ENCODE measurements at regions not wholly inside any gene's neighbourhood (a gene's known extent, or its start where the extent isn't known, plus 50 kb on each side); places are given as distances from the start of the nearest gene placed in this dataset.

GRCh38 chr20:12375967-12376366, 458.3 kb downstream of the BTBD3 start:
- H3K27me3 ChIP-seq (ENCODE audit: control insufficient read depth, insufficient read depth, low read length), result no peaks in the 10 kb centered on the region
- no peak overlapping the region for H3K4me3 ChIP-seq (ENCODE audit: low read depth, low read length)
- TF ChIP-seq CTCF (IDR thresholded peaks at IDR 0.05; ENCODE audit: insufficient read depth, low read length, poor library complexity, severe bottlenecking), result no peak

GRCh38 chr20:12383821-12384220, 466.1 kb downstream of the BTBD3 start:
- no peak overlapping the region for H3K4me3 ChIP-seq (ENCODE audit: low read depth, low read length)

More at GRCh38 chr20:12375967-12376366, 458.3 kb downstream of the BTBD3 start:
- H3K36me3 ChIP-seq (ENCODE audit: control insufficient read depth, insufficient read depth, low read length), result no peaks in the 10 kb centered on the region
- DNase-seq (ENCODE audit: low read depth), result no peak

GRCh38 chr20:12386821-12387220, 469.1 kb downstream of the BTBD3 start:
- DNase-seq (ENCODE audit: low read depth), result no peak
- H3K27me3 ChIP-seq (ENCODE audit: control insufficient read depth, insufficient read depth, low read length), result no peaks in the 10 kb centered on the region
- H3K4me3 ChIP-seq (ENCODE audit: low read depth, low read length), result no peak overlapping the region
- no peaks in the 10 kb centered on the region for H3K36me3 ChIP-seq (ENCODE audit: control insufficient read depth, insufficient read depth, low read length)
- TF ChIP-seq CTCF (IDR thresholded peaks at IDR 0.05; ENCODE audit: insufficient read depth, low read length, poor library complexity, severe bottlenecking), result no peak

More at GRCh38 chr20:12383821-12384220, 466.1 kb downstream of the BTBD3 start:
- no peak for TF ChIP-seq CTCF (IDR thresholded peaks at IDR 0.05; ENCODE audit: insufficient read depth, low read length, poor library complexity, severe bottlenecking)
- no peak for DNase-seq (ENCODE audit: low read depth)
- Histone ChIP-seq H3K36me3 (ENCODE audit: control insufficient read depth, insufficient read depth, low read length) (no peaks in the 10 kb centered on the region), H3K27me3 (ENCODE audit: control insufficient read depth, insufficient read depth, low read length) (no peaks in the 10 kb centered on the region)

GRCh38 chr20:12391099-12391498, 473.4 kb downstream of the BTBD3 start:
- Histone ChIP-seq H3K36me3 (ENCODE audit: control insufficient read depth, insufficient read depth, low read length) (no peaks in the 10 kb centered on the region), H3K27me3 (ENCODE audit: control insufficient read depth, insufficient read depth, low read length) (no peaks in the 10 kb centered on the region), H3K4me3 (ENCODE audit: low read depth, low read length) (no peak overlapping the region)
- TF ChIP-seq CTCF (IDR thresholded peaks at IDR 0.05; ENCODE audit: insufficient read depth, low read length, poor library complexity, severe bottlenecking), result no peak
- no peak for DNase-seq (ENCODE audit: low read depth)

GRCh38 chr20:12394786-12395185, 477.1 kb downstream of the BTBD3 start:
- peak; percentile 56 for DNase-seq (ENCODE audit: low read depth)
- H3K27me3 ChIP-seq (ENCODE audit: control insufficient read depth, insufficient read depth, low read length), result no peaks in the 10 kb centered on the region
- no peaks in the 10 kb centered on the region for H3K36me3 ChIP-seq (ENCODE audit: control insufficient read depth, insufficient read depth, low read length)
- peak; percentile 38 for TF ChIP-seq CTCF (IDR thresholded peaks at IDR 0.05; ENCODE audit: insufficient read depth, low read length, poor library complexity, severe bottlenecking)
- no peak overlapping the region for H3K4me3 ChIP-seq (ENCODE audit: low read depth, low read length)

GRCh38 chr20:12395353-12395752, 477.7 kb downstream of the BTBD3 start:
- DNase-seq (ENCODE audit: low read depth), result peak; percentile 29
- no peak overlapping the region for H3K4me3 ChIP-seq (ENCODE audit: low read depth, low read length)
- no peaks in the 10 kb centered on the region for H3K36me3 ChIP-seq (ENCODE audit: control insufficient read depth, insufficient read depth, low read length)
- H3K27me3 ChIP-seq (ENCODE audit: control insufficient read depth, insufficient read depth, low read length), result no peaks in the 10 kb centered on the region
- no peak for TF ChIP-seq CTCF (IDR thresholded peaks at IDR 0.05; ENCODE audit: insufficient read depth, low read length, poor library complexity, severe bottlenecking)
